ENCODE measurements at regions not wholly inside any gene's neighbourhood (a gene's known extent, or its start where the extent isn't known, plus 50 kb on each side); places are given as distances from the start of the nearest gene placed in this dataset.

- TF ChIP-seq POLR2AphosphoS5 (IDR thresholded peaks at IDR 0.05) (no peak), CTCF (IDR thresholded peaks at IDR 0.05) (no peak), POLR2A (IDR thresholded peaks at IDR 0.05) (no peak), EP300 (IDR thresholded peaks at IDR 0.05) (no peak)
These were observed 157.9 kb downstream of the RMI1 start for GRCh38 chr9:84138541-84138940.
